Stimulated activated CD4-positive, alpha-beta T cell treated with anti-CD3 and anti-CD28 coated beads, Interleukin-1b, Interleukin-23, amount 100 ng/mL, for 4 hours (primary cell): ENCODE measurements at regions not wholly inside any gene's neighbourhood (a gene's known extent, or its start where the extent isn't known, plus 50 kb on each side); places are given as distances from the start of the nearest gene placed in this dataset.
A peak's percentile ranks its signal among the peaks of the same experiment; 100 is the strongest.
"Not testable (repeated sequence)": the region's sequence is repeated elsewhere in the genome, so short reads cannot be mapped to it uniquely, and the experiment has no call there.

Experiments used
- DNase-seq, 2 donors: peaks; one replicate each; pipeline ENCODE4 v3.0.0-alpha.2; 2020; ENCODE audit warnings: low read depth in 2 of 2

DNA sequence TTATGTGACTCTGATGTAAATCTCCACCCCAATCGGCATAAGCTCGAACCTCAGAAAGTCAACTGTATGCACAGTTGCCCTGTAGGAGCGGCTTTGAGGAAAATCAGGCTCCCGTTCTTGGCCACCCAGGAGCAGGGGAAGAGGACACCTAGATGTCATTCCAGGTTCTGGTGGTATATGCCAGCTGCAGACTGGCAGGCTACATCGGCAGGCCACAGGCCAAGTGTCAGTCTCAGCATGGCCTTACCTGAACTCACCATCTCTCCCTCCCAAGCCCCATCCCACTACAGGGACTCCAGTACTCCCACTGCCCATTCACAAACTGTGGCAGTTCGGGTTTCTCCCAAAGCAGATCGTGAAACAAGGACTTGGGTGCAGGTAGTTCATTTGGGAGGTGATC is 428.1 kb downstream of the BCOR start:
- DNase-seq, result no peak

DNA sequence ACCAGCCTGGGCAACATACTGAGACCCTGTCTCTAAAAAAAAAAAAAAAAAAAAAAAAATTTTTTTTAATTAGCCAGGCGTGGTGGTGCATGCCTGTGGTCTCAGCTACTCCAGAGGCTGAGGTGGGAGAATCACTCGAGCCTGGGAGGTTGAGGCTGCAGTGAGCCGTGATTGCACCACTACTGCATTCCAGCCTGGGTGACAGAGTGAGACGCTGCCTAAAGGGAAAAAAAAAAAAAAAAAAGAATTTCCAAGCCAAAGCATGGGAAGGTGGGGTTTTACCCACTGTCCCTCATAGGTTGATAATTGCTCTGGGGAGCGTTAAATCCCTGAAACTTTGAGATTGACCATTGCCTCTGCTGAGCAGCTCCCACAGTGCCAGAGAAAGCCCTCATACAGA is 427.5 kb downstream of the BCOR start:
- DNase-seq, result no peak

- DNase-seq, result no peak
Measured at GRCh38 chrX:39672405-39672804, 425.4 kb downstream of the BCOR start.

GRCh38 chrX:39674490-39675161 is 423.1 kb downstream of the BCOR start:
- DNase-seq, result no peak

GRCh38 chrX:39675162-39675553 is 422.6 kb downstream of the BCOR start:
- no peak for DNase-seq

GRCh38 chrX:39675619-39676018 is 422.1 kb downstream of the BCOR start:
- no peak for DNase-seq

GRCh38 chrX:39676434-39676833 is 421.3 kb downstream of the BCOR start:
- no peak for DNase-seq

DNA sequence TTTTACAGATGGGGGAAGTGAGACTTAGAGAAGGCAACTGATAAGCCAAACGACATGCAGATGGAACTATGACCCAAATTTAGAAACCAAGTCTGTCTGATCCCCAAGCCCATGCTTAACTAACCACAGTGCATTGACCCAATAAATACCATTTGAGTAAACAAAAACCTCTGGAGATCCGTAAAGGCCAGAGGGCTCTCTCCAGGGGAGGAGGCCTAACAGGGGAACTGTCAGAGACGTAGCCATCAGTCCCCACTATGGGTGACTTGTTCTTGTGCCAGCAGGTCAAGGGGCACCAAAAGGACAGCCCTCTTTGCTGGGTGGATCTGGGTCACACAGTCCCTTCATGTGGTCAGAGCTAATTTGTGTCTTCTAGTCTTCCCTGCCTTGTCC is 420.2 kb downstream of the BCOR start:
- no peak for DNase-seq

DNA sequence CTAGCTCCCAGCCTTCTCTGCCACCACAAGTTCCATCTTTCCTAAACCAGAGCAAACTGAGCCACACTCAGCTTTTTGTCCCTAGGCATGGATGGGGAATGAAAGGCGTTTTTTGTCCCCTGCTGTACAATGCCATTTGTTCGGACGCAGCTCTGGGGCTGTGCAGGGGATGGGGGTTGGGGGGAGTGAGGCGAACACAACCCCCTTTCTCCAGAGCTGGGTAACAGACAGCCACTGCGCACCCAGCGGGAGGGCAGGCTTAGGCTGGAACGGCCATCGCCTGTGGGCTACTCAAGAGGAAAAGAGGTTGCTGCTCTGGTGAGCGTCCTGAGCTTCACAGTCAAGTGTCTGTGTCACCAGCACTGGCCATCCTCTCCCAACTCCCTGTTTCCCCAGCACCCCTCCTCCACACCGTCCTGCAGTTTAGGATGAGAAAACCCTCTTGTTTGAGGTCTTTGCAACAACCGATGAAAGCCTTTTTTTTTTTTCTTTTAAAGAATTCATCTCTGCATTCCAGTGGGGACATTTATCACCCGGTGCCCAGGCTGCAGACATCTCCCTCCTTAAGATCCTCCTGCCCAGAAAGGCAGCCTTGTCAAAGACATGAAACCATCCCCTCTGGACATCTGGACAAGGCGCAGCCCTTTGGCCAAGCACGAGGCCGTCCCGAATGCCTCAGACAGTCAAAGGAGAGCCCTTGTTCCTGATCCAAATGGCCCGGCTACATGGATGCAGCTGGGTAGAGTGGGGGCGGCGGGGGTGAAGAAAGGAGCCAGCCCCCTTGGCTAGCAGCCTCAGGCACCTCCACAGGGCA is 419.6 kb downstream of the BCOR start:
- no peak for DNase-seq

GRCh38 chrX:39678914-39679313 is 418.8 kb downstream of the BCOR start:
- DNase-seq, result no peak

DNA sequence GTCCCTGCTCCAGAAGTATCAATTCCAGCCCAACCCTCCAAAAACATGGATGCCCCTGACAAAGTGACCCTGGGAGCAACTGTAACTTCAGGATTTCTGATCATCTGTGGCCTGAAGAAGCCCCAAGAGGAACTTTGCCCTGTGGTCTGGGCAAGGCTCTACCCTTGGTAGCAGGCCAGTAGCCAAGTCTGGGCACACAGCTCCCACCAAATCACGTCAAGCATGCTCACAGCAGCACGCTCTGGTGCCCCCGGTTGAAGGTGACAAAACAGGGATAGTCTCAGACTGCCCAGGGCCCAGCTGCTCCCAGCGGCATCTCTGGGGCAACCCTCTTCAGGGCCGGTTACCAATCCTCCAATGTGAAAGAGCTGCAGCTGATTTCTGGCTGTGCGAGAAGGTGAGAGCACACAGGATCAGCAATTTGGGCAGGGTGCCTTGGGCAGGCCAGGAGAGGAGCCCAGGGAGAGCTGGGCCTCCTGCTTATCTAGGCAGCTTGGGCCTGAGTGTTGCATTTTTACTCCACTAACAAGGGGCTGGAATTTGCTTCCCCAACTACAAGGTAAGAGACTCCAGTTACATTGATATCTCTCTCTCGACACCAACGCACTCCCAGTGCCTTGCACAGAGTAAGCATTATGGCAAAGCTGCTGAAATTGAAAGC is 418.1 kb downstream of the BCOR start:
- DNase-seq, result no peak

DNA sequence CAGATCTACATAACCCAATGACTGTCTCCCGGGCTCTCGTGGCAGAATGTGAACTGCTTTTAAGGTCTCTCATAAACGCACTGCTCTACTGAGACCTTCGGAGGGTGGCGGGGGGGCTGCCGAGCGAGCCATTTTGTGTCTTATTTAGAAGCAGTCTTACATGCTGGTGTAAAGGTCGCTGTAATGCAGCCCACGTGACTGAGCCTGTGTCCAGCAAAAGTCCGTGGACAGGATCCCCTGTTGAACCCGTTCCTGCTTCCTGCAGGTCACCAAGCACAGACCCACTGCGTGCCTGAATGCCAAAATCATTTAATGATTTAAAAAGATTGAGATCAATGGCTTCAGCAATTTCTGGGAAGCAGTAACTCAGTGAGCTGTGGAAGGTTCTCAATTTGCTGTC is 415.9 kb downstream of the BCOR start:
- no peak for DNase-seq

GRCh38 chrX:39682778-39683177 is 415.0 kb downstream of the BCOR start:
- DNase-seq, result no peak

DNA sequence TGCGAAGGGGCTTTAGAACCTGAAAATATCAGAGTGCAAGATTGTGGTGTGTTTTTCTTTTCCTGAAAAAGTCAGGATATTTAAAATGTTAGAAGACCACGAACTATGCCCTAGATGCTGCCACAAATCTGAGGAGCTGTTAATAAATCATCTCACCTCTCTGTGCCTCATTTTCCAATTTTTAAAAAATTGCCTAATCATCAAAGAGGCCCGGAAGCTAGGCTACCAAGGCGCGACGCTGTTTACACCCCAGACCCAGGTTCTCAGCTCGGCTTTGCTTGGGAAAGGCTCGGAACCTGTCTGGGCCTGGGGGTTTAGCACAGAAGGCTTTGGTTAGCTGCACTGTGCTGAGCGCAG is 409.6 kb downstream of the BCOR start:
- DNase-seq, result no peak

DNA sequence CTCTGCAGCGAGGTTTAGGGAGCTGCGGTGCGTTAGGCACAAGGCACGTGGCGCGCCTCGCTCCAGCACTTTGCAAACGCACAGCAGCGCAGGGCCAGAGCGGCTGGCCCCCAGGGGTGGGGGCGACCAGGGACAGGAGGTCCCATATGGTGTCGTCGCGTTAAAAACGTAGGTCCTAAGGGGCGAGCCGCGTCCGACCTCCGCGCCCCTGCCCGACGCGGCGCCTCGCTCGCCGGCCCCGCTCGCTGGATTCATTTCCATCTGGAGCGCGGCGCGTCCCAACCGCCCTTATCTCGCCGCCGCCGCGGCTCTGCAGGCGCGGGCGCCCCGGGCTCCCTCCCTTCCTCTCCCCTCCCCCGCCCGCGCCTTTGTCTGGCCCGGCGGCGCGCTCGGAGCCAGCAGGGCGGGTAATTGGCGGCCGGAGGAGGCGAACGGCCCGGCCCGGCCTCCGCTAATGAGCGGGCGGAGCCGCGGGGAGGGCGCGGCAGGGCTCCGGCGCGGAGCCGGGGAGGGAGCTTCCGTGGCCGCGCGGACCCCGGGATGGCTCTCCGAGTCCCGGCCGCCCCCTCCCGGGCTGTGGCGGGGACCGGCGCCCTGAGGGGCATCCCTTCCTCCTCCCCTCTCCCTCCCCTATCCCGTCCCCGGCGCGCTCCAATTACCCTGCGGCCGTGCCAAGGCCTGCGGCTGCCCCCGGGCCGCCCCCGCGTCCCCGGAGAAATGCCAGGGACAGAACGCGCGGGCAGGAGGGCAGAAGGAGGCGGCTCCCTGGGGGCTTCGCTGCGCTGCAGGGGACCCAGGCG is 409.0 kb downstream of the BCOR start:
- DNase-seq, result peak; percentile 3 to 24

DNA sequence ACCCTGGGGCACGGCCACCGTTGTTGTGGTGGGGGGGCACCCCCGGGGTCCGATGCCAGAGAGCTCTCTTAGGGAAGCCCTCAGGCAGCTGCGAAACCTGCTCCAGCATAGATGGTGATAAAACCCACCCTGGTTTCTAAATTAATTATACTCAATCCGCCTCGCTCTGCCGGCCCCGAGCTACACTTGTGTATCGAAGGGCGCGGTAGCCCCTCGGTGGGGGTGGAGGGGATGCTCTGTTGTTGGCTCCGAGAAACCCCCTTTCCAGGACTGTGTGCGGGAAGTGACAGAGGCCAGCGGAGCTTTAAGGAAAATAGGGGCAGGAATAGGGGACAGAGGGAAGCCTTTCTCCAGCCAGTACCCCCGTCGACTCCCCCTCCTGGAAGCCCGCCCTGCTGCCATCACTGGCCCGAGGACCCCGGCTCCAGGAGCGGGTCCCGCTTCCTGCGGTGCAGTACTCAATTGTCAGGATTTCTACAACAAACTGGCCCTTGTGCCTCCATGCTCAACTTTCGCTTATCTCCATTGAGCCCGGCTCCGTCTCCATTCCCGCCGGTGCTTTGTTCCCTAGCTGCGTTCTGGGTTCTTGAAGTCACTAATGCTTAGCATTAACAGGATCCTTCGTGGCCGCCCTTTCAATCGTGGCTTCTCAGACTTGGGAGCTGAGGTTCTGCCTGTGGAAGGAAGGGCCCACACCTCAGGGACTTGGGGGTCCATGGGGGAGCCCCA is 408.2 kb downstream of the BCOR start:
- DNase-seq, result no peak

DNA sequence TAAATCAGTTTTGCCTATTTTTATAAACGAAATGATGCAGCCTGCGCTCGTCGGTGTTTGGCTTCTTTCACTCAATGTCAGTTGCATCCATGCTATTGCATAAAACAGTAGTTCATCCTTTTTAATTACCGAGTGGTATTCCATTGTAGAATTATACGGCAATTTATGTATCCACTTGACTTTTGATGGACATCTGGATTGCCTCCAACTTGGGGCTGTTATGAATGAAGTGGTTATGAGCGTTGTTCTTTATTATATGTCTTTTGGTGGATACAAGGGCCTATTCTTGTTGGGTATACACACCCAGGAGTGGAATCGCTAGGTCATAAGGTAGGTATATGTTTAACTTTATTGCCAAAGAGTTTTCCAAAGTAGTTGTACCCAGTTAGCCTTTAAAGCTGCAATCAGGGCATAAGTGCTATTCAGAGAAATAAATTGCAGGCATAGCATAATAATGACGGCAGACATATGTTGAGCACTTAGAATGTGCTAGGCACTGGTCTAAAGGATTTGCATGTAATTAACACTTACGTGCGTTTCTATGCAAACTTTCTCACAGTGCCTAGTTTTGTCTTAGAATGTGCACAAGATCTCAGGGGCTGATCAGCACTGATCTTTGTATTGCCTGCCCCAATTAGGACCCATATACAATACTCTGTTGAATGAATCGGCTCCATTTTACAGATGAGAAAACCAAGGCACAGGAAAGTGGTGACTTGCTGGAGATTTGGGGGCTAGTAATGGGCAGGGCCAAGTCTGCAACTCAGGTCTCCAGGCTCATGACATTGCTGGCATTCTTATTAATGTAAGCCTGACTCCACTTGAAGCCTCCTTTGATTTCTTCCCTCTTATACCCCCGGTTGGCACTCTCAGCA is 407.0 kb downstream of the BCOR start:
- DNase-seq, result no peak

GRCh38 chrX:39691724-39692123 is 406.0 kb downstream of the BCOR start:
- no peak for DNase-seq

GRCh38 chrX:39692796-39693195 is 405.0 kb downstream of the BCOR start:
- no peak for DNase-seq

- DNase-seq, result no peak
Measured at GRCh38 chrX:39693298-39693697, 404.5 kb downstream of the BCOR start.

DNA sequence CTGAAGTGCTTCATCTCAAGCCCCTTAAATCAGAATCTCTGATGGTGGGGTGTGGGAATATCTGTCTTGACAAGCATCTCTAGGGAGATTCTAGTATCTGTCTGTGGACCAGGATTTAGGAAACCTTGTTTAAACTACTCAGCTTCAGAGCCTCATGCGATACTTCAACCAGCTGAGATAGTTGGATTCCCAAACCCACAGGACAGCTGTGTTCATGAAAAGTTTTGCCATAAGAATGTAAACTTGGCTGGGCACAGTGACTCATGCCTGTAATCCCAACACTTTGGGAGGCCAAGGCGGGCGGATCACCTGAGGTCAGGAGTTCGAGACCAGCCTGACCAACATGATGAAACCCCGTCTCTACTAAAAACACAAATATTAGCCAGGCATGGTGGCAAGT is 395.1 kb downstream of the BCOR start:
- DNase-seq, result not testable (repeated sequence)
